ENCODE measurements at regions not wholly inside any gene's neighbourhood (a gene's known extent, or its start where the extent isn't known, plus 50 kb on each side); places are given as distances from the start of the nearest gene placed in this dataset.
A peak's percentile ranks its signal among the peaks of the same experiment; 100 is the strongest.
"Not testable (repeated sequence)": the region's sequence is repeated elsewhere in the genome, so short reads cannot be mapped to it uniquely, and the experiment has no call there.

GRCh38 chr3:195970873-195971272 lies 62.5 kb upstream of the TNK2 start:
- not testable (repeated sequence) for DNase-seq (ENCODE audit: low read depth)

- not testable (repeated sequence) for DNase-seq (ENCODE audit: low read depth)
These were observed 61.8 kb upstream of the TNK2 start for GRCh38 chr3:195969838-195970776.

GRCh38 chr3:195969341-195969740 lies 61.0 kb upstream of the TNK2 start:
- not testable (repeated sequence) for DNase-seq (ENCODE audit: low read depth)

GRCh38 chr3:195968104-195968503 lies 59.8 kb upstream of the TNK2 start:
- DNase-seq (ENCODE audit: low read depth), result not testable (repeated sequence)

GRCh38 chr3:195967387-195967720 lies 59.0 kb upstream of the TNK2 start:
- not testable (repeated sequence) for DNase-seq (ENCODE audit: low read depth)

- DNase-seq (ENCODE audit: low read depth), result not testable (repeated sequence)
These were observed 58.4 kb upstream of the TNK2 start for GRCh38 chr3:195966563-195967386.

- DNase-seq (ENCODE audit: low read depth), result not testable (repeated sequence)
These were observed 56.9 kb upstream of the TNK2 start for GRCh38 chr3:195965217-195965616.

- DNase-seq (ENCODE audit: low read depth), result not testable (repeated sequence)
These were observed 56.2 kb upstream of the TNK2 start for GRCh38 chr3:195964318-195965107.

- not testable (repeated sequence) for DNase-seq (ENCODE audit: low read depth)
These were observed 53.9 kb upstream of the TNK2 start for GRCh38 chr3:195962222-195962621.

GRCh38 chr3:195960971-195961775 lies 52.8 kb upstream of the TNK2 start:
- DNase-seq (ENCODE audit: low read depth), result peak; percentile 24

GRCh38 chr3:195960164-195960563 lies 51.8 kb upstream of the TNK2 start:
- not testable (repeated sequence) for DNase-seq (ENCODE audit: low read depth)

GRCh38 chr3:195959367-195960157 lies 51.2 kb upstream of the TNK2 start:
- not testable (repeated sequence) for DNase-seq (ENCODE audit: low read depth)

- not testable (repeated sequence) for DNase-seq (ENCODE audit: low read depth)
These were observed 50.4 kb upstream of the TNK2 start for GRCh38 chr3:195958736-195959135.

All from EH (cell line).